Psoas muscle (tissue), 7 donors: ENCODE measurements at regions not wholly inside any gene's neighbourhood (a gene's known extent, or its start where the extent isn't known, plus 50 kb on each side); places are given as distances from the start of the nearest gene placed in this dataset.

Source experiments
- ATAC-seq, 4 donors: fragments of 200-7000 bp; cut with Tn5 transposase; one replicate each; pipeline ENCODE4 v1.9.1; 2020; ENCODE audit warnings: moderate library complexity in 3 of 4, mild to moderate bottlenecking in 2 of 4
- DNase-seq, 2 donors: peaks; one replicate each; pipeline ENCODE4 v3.0.0-alpha.2; 2020
- H3K27ac ChIP-seq: fragments of 200-600 bp; one replicate; pipeline ENCODE4 v1.8.0; 2022
- H3K27me3 ChIP-seq, 3 donors: fragments of 200-600 bp in 1 of 3; one replicate each; pipeline versions ENCODE4 v1.6.1 to v1.8.0; 2013 to 2022; ENCODE audit warnings: low read length in 2 of 3, mild to moderate bottlenecking in 2 of 3, moderate library complexity in 1 of 3; ENCODE audit not compliant: insufficient read depth in 3 of 3
- H3K36me3 ChIP-seq, 2 donors: fragments of 200-600 bp in 1 of 2; one replicate each; pipeline versions ENCODE4 v1.6.1 to v1.8.0; 2013 to 2022; ENCODE audit warnings: low read depth in 1 of 2, mild to moderate bottlenecking in 1 of 2, moderate library complexity in 1 of 2; ENCODE audit not compliant: insufficient read depth in 1 of 2
- H3K4me1 ChIP-seq: fragments of 200-600 bp; one replicate; pipeline ENCODE4 v1.8.0; 2022
- H3K4me3 ChIP-seq: fragments of 200-600 bp; one replicate; pipeline ENCODE4 v1.8.0; 2022; ENCODE audit warnings: mild to moderate bottlenecking
- H3K9me3 ChIP-seq: fragments of 200-600 bp; one replicate; pipeline ENCODE4 v1.8.0; 2022
- CTCF ChIP-seq: fragments of 200-600 bp; IDR thresholded peaks from one replicate; pipeline ENCODE4 v1.8.0; 2022; ENCODE audit warnings: antibody characterized with exemption
- WGBS, 3 donors: extraction: QIAGEN DNeasy Blood & Tissue Kit; methylation state at CpG; one replicate each; pipeline versions ENCODE4 v1.1.6 to v1.1.7; 2013; 5-methylcytosine and 5-hydroxymethylcytosine counted together
- intact Hi-C, 2 donors: fragments of 100-400 bp; cut with DNase I; formaldehyde crosslinking; loops; one replicate each; pipeline versions ENCODE4 v1.11.0 to v1.14.2; 2022
- donor health status: healthy with polysubstance abuse.
- donor health status: DM: no; HTN: no; CAD: no; lungs with moderate emphysema.
- donor health status: Bipolar disorder and iron deficiency.
- donor health status: healthy.
- donor health status: DM: yes; HTN: yes; CAD: no.
- donor health status: DM: no; HTN: no; CAD: no.
- donor health status: DM: yes; HTN: yes; CAD: no.

- Histone ChIP-seq H3K4me3 (no peak overlapping the region), H3K36me3 (no peaks in the 10 kb centered on the region), H3K4me1 (no peaks in the 10 kb centered on the region), H3K27me3 (no peaks in the 10 kb centered on the region), H3K27ac (no peak overlapping the region), H3K9me3 (no peaks in the 10 kb centered on the region)
- no peak for DNase-seq
- whole genome bisulfite sequencing, 3 donors = 96 to 98% (median 98%) methylated on average over 4 of the region's 4 CpGs
- intact Hi-C loops = no loop called here
- no peak for ATAC-seq
- TF ChIP-seq CTCF = no peak
These were observed 582.7 kb downstream of the PTPRC start for GRCh38 chr1:199221371-199222150.

- intact Hi-C loops = no loop called here
- ATAC-seq = no peak
- no peaks in the 10 kb centered on the region for H3K27me3 ChIP-seq
- no peaks in the 10 kb centered on the region for H3K4me1 ChIP-seq
- DNase-seq = no peak
- H3K36me3 ChIP-seq = no peaks in the 10 kb centered on the region
- no peak overlapping the region for H3K4me3 ChIP-seq
- no peaks in the 10 kb centered on the region for H3K9me3 ChIP-seq
- TF ChIP-seq CTCF = no peak
- no peak overlapping the region for H3K27ac ChIP-seq
- WGBS, 3 donors = 59 to 81% (median 79%) methylated on average over 3 of the region's 3 CpGs
These were observed 585.1 kb downstream of the PTPRC start for GRCh38 chr1:199223936-199224335.

GRCh38 chr1:199226163-199226562, 587.3 kb downstream of the PTPRC start:
- ATAC-seq (no peak), DNase-seq (no peak)
- H3K9me3 ChIP-seq = no peaks in the 10 kb centered on the region
- H3K4me1 ChIP-seq = no peaks in the 10 kb centered on the region
- intact Hi-C loops = no loop called here
- H3K36me3 ChIP-seq = no peaks in the 10 kb centered on the region
- no peaks in the 10 kb centered on the region for H3K27me3 ChIP-seq
- TF ChIP-seq CTCF = no peak
- WGBS, 3 donors = 41 to 50% (median 42%) methylated on average over 2 of the region's 2 CpGs
- H3K4me3 ChIP-seq = no peak overlapping the region
- H3K27ac ChIP-seq = no peak overlapping the region

DNA sequence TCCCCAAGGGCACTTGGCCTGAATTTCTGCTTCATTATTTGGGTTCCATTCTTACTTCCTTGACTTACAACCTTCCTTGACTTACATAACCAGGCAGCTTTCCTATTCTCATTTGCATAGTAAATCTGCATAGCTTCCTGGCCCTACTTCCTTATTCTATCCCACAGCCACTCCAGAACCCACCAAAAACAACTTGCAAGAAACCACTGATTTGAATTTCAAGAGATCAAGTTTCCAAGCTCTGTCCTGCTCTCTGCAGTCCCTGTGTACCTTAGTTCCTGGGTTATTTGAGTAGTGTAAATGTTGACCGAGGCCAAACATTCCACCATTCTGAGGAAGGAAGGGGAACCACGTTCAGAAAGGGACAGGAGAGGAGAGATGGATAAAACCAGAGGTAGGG, 603.3 kb downstream of the PTPRC start:
- no peaks in the 10 kb centered on the region for H3K4me1 ChIP-seq
- intact Hi-C loops = no loop called here
- H3K27ac ChIP-seq = no peak overlapping the region
- H3K27me3 ChIP-seq = no peaks in the 10 kb centered on the region
- 56 to 83% (median 74%) methylated on average over 2 of the region's 2 CpGs for WGBS, 3 donors
- no peaks in the 10 kb centered on the region for H3K9me3 ChIP-seq
- ATAC-seq (no peak), DNase-seq (no peak)
- H3K4me3 ChIP-seq = no peak overlapping the region
- TF ChIP-seq CTCF = no peak
- no peaks in the 10 kb centered on the region for H3K36me3 ChIP-seq

GRCh38 chr1:199242601-199243000, 603.8 kb downstream of the PTPRC start:
- 86 to 93% (median 86%) methylated on average over 2 of the region's 2 CpGs for WGBS, 3 donors
- intact Hi-C loops = no loop called here
- ATAC-seq (no peak), DNase-seq (no peak)
- H3K27ac ChIP-seq = no peak overlapping the region
- H3K36me3 ChIP-seq = no peaks in the 10 kb centered on the region
- no peaks in the 10 kb centered on the region for H3K9me3 ChIP-seq
- H3K4me3 ChIP-seq = no peak overlapping the region
- no peak for TF ChIP-seq CTCF
- no peaks in the 10 kb centered on the region for H3K4me1 ChIP-seq
- H3K27me3 ChIP-seq = no peaks in the 10 kb centered on the region
